Endothelial cell of hepatic sinusoid (primary cell): ENCODE measurements at regions not wholly inside any gene's neighbourhood (a gene's known extent, or its start where the extent isn't known, plus 50 kb on each side); places are given as distances from the start of the nearest gene placed in this dataset.

Source experiments
- in situ Hi-C: cut with HindIII; loops from 2 replicates; pipeline ENCODE4 v1.10.0; 2017; ENCODE audit warnings: low sequenced_read_pairs

DNA sequence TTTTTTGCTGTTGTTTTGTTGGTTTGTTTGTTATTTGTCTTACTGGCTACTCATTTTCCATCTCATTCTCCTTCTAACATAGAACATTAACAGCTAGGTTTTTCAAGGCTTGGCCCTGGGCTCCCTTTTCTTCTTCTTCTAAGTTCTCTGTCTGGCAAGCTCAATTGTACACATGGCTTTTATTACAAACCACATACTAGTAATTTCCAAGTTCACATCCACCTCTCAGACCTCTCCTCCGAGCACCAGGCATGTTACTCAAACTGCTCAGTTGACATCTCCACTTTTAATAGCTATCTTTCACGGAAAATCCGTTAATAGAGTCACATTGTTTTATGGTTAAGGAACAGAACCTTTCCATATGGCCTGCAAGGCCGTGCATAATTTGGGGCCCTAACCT, 736.9 kb upstream of the ADAMTS5 start:
- in situ Hi-C loops = no loop called here

DNA sequence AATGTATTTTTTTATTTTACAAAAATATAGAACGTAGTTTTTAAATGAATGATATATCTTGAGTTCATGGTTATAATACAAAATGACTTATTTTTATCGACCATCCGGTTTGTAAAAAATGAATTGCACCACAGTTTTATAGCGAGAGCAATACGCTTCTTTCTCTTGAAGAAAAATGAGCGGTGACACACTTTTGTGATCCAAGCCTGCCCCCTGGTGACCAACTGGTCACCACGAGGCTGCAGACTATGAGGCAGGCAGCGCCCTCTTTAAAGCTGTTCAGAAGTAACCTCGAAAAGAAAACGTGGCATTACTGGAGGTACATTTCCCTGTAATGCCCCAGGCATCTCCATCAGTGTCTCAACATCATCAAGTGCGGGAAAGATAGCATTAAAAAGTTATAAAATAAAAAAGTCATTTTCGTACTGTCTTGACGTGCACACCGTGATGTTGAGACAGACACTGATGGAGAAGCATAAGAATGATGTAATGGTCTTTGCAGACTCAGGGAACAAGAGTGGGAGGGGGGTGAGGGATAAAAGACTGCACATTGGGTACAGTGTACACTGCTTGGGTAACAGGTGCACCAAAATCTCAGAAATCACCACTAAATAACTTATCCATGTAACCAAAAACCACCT, 734.2 kb upstream of the ADAMTS5 start:
- in situ Hi-C loops = no loop called here

DNA sequence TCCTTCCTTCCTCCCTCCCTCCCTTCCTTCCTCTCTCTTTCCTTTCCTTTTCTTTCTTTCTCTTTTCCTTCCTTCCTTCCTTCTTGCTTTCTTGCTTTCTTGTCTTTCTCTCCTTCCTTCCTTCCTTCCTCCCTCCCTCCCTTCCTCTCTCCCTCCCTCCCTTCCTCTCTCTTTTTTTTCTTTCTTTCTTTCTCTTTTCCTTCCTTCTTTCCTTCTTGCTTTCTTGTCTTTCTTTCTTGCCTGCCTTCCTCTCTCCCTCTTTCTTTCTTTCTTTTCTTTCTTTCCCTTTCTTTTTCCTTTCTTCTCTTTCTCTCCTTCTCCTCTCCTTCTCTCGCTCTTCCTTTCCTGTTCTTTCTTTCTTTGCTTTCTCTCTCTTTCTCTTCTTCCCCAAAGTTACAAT, 728.4 kb upstream of the ADAMTS5 start:
- in situ Hi-C loops = no loop called here

DNA sequence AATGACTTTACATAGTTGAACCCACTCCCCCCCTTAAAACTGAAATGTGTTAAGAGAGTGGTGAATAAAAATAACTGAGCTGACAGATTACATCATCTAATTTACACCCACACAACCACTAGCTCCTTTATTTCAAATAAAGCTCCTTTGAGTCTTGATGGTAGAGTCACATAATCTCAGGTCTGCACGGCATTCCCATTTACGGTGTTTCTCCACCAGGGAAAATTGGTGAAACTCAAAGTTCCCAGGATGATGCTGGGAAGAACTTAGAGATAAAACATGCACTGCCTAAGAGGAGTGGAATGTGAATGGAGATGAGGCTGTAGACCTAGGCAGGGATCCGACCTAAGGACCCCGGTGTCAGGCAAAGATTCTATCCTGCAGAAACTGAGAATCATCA, 727.8 kb upstream of the ADAMTS5 start:
- in situ Hi-C loops = no loop called here

DNA sequence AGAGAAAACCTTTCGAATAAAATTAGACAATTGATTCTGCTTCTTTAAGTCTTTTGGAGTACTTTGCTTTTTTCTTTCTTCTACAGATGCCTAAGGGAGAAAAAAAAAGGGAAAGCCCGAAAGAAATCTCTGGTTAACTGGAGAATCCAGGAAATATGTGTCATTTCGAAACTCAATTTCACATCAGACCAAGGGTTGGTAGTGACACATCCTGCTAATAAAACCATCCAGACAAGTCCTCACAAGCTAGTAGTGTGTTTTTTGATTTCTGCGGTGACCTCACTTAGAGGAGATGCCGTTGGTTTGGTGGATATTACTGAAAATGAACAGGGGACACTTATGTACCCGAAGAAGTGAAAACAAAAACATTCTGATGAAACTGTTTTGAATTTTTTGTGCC, 726.5 kb upstream of the ADAMTS5 start:
- in situ Hi-C loops = no loop called here

DNA sequence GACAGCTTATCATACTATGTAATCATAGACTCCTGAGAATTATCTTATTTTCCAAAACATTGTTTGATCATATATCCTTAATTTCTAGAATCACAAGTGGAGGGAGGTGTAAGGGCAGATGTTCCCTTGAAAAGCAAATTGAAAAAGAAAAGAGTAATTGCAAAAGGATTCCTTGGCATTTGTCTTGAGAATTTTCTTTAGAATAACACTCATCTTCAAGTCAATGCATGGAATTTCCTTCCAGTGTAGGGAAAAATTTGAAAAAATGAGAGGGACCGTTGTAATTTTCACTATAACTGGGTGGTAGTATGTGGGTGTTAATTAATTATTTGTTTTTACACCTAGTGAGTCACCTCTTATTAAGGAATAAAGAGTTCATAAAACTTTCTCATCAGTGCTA, 724.6 kb upstream of the ADAMTS5 start:
- in situ Hi-C loops = no loop called here

DNA sequence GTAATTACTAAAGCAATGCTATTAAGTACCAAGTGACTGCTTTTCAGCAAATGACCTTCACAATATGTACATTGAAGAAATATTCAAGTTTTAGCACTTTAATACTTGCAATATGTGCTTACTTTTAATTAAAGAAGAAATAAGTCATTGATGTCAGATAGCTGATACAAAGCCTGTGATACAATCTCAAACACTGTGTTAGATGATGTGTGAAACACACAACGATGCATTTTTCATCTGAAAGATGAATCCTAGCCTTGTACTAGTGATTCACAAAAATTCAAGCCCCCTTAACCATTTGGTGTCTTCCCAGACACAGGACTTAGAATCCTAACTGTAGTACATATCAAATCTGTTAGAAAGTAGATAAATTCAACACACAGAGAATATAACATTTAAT, 724.1 kb upstream of the ADAMTS5 start:
- in situ Hi-C loops = no loop called here

DNA sequence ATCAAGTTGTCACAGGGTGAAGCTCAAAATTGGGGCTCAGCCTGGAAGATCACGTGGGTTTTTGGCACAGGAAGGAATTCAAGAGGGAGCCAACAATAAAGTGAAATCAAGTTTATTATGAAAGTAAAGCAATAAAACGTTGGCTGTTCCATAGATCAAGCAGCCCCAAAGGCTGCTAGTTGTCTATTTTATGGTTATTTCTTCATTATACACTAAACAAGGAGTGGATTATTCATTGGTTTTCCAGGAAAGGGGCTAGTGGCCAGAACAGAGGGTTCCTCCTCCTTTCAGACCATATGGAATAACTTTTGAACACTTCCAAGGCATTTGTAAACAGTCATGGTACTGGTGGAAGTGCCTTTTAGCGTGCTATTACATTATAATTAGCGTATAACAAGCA, 723.5 kb upstream of the ADAMTS5 start:
- in situ Hi-C loops = no loop called here

DNA sequence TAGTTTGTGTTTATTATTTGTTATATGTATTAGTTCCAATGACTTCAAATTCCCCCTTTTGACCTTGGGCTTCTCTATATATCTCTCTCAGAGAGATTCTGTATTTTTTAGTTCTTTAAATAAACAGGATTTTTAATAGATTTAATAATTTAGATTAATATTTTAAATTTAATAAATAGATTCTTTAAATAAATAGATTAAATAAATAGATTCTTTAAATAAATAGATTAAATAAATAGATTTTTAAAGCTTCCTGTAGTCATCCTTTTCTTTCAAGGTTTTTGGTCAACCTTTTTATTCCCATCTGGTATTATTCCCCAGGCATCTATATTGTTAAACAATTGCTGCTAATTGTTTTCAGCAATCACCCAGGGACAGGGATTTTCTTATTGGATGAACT, 721.9 kb upstream of the ADAMTS5 start:
- in situ Hi-C loops = no loop called here

DNA sequence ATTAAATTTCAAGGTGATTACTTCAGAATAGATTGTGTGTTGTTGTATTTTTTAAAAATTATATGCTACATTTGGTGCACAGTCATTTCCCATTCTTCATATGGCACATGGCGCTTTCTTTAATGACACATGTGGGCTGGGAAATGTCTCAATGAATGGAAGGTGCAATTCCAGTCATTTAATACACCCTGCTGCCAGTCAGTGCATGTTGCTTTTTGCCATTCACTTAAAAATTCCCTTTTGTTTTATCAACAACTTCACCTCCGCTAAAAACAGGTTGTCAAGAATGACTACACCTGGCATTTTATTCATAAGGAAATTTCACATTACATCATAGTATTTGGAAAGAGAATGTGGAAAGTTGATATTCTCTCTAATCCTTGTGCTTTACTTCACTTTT, 716.4 kb upstream of the ADAMTS5 start:
- in situ Hi-C loops = no loop called here

DNA sequence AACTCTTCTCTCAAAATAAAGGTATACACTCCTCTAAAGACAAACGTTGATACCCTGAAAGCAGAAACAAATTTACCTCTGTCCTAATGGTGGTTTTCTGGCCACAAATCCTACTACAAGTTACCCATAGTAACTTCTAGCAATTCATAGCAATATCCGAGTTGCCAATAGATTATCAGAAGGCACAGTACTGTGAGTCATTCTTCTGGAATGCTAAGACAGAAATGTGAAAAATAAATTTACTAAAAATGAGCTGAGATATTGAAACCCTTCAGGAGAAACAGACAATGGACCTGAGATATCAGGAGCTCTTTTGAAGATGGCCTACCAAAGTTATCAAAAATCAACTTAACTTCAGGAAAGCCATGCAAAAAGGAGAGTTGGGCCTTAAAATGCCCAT, 715.0 kb upstream of the ADAMTS5 start:
- in situ Hi-C loops = no loop called here

DNA sequence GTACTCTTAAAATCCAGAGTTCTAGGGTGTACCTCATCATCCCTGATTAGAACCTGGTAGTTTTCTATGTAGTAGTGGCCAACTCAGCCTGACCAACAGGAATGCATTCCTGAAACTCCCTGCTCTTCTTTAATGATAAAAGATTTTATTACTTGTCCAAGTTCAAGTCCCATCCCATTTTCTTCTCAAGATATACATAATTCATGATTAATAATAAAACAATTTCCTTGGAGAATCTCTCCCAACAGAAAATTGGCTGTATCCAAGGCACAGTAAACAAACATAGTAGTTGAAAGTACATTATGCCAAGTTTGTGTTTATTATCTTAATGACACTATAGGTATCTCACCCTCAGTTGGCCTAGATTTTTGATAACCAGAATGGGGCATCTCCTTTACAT, 714.1 kb upstream of the ADAMTS5 start:
- in situ Hi-C loops = no loop called here

DNA sequence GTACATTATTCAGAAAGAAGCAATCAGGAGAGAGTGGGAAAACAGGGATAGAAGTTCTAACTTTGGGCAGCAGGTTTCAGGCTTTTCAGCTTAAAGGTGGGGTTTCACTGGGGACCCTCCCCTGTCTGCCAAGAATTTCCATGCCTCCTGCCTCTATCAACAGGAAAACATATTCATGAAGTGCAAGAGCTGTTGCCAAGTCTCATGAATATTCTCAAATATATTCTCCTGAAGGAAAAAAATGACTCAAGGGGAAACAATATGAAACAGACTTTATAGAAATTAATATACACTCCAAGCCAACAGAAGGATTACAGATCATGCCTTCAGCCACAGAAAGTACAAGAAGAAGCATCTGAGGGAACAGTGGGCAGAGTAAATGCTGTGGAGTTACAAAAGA, 713.3 kb upstream of the ADAMTS5 start:
- in situ Hi-C loops = no loop called here

DNA sequence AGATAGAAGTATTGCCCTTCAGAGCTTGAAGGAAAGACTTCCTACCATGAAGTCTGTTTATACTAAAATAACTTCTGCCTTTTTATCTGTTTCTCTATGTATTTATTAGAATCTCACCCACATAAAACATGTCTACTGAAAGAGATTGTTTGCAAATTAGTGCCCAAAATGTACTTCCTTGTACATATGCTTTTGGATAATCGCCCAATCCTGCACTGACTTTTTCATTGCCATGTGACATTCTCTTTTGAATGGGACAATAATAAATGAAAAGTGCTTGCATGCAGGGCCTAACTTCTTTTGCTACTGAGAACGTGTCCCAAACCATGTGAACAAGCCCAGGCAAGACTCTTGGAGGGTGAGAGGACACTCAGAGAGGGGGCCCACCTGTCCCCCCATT, 711.6 kb upstream of the ADAMTS5 start:
- in situ Hi-C loops = no loop called here

DNA sequence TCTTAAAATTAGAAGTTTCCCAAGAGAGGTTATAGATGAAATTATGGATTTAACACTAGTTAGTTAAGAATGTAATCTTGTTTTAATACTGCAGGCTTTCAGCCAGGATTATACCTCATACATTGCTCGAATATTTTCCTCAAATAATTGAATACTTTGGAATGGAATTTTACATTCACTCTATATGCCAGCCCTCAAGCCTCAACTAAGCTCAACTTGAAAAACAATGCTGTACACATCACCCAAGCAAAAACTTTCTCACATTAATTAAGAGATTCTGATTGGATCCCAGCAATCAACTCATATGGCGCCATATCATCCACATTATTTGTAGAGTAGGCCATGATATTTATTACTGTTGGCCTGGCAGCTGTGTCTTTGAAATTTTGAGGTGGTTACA, 710.7 kb upstream of the ADAMTS5 start:
- in situ Hi-C loops = no loop called here

DNA sequence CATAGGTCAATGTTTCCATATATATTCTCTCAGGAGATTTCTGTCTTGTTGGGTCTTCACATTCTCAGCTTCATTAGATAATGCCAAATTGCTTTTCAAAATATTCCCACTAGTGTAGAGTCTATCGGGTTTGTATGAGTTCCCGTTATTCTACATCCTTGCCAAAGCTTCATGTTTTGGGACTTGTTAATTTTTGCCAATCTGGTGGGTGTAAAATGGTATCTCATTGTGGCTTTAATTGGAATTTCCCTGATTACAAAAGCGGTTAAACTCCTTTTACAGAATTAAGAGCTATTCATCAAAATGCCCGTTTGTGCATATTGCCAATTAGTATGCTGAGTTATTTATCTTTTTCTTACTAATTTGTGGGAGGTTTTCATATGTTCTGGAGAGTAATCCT, 708.4 kb upstream of the ADAMTS5 start:
- in situ Hi-C loops = no loop called here

DNA sequence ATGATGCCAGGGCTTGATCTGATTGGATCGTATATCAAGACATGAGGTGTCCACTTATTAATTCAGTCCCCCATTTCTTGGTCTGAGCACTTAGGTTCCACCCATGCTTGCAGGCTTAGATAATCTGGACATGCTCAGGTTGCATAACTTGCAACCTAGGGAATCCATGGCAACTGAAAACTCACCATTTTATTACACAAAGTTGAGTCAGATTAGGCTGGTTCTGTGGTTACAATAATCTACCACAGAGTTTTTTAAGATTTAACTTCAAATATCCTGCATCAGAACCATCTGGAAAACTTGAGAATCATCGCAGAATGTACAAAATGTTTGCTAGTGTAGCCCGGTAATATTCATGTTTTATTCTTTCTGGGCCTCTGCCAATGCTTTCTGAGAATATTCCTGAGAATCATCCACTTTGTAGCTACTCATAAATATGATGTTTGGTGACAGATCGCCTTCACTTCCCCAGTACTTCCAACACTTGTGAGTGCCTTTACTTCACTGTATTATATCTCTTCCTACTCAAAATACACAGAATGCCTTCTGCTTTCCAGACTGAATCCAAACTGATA, 707.2 kb upstream of the ADAMTS5 start:
- in situ Hi-C loops = no loop called here

DNA sequence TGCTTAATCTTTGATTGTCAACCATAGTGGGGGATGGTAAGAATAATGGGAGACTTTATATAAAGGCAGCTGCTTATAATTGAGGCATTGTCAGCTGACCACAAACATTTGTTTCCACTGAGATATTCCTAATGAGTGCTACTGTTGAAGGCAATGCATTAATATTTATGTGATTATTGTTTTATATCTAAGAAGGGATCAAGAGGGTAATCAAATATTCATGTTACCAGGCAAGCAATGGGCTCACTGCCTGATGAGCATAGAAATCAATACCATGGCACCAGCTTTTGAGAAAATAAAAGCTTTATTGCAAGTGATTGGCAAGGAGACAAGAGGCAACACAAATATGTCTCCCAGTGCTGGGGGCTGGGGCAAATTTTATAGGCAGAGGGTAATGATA, 706.7 kb upstream of the ADAMTS5 start:
- in situ Hi-C loops = no loop called here

DNA sequence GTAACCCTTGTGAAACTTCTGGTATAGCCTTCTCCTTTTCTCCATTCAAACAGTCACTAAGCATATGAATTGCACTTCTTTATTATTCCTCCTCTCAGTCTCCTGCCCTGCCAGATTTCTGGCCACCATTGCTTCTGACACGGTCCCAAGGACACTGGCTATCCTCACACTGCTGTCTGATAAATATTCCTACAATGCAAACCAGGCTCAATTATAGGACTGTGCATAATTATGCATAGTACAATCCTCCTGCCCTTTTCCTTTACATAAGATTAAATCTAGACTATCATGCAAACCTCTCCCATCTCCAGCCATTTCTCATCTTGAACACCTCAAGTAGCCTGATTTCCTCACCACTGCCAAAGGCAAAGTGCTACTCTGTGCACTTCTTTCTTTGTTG, 704.3 kb upstream of the ADAMTS5 start:
- in situ Hi-C loops = no loop called here

DNA sequence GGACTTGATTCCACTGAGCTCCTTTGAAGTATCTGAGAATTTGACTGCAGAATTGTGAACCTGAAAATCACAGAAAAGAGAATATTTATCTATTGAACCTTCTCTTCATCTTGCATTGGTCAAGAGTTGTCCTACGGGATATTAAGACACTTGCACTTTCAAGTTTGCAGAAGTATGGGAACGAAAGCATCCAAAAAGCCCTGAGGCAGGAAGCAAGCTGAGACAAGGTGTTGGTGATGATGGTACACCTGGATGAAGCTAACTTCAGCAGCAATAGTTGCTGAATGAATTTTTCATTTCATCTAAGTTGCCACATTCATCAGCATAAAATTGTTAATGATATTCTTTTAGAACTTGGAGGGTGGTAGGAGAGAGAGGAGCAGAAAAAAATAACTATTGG, 686.6 kb upstream of the ADAMTS5 start:
- in situ Hi-C loops = no loop called here

DNA sequence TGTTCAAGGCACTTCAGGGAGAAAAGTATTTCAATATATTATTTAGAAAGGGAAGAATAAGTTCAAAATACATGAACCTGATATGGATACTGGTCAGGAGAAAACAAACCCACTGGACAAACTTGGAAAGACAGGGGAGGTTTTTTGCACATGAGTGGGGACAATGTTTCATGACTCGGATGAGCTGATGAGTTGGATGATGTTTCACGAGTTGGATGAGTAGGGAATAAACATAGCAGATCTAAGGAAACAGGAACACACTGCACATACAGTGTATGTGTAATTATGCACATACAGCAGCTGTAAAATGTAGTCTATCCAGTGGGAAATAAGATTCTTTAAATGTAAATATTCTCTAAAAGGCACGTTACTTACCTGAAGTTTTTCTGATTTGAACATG, 682.9 kb upstream of the ADAMTS5 start:
- in situ Hi-C loops = loop anchor here (5.0 kb wide), 1 partner anchor 77 kb away; no protein-coding TSS in a partner anchor

DNA sequence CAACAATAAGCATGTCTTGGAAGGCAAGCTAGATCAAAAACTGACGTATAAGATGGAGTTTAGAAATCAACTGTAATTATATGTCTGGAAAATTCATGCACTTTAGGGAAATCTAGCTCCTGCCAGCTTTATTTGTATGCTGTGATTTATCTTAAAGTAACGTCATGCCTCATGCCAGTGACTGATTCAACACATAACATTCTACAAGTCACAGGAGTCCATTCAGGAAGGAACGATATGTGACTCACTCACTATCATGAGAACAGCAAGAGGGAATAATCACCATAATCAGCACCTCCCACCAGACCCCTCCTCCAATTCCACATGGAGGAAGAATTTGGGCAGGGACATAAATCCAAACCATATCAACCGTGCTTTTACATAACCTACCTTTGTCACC, 682.4 kb upstream of the ADAMTS5 start:
- in situ Hi-C loops = loop anchor here (5.0 kb wide), 1 partner anchor 77 kb away; no protein-coding TSS in a partner anchor

DNA sequence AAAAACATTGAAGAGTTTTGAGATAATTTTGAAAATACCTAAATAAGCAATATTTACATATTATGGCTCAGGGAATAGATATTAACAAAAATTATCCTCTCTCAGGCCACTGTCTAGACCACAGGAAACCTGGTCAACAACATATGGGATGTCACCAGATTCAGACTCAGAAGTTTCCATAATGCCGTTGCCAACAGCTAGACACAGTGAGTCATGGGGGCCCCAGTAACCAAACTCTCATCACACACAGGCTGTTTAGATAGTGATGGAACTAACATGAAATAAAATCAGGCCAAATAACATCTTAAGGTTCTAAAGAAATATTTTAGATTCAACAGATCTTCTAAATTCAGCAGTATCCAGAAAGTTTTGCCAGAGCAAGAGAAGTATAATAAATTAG, 681.7 kb upstream of the ADAMTS5 start:
- in situ Hi-C loops = loop anchor here (5.0 kb wide), 1 partner anchor 76 kb away; no protein-coding TSS in a partner anchor
